Endothelial cell of umbilical vein (primary cell): ENCODE measurements at regions not wholly inside any gene's neighbourhood (a gene's known extent, or its start where the extent isn't known, plus 50 kb on each side); places are given as distances from the start of the nearest gene placed in this dataset.

Experiments
- BruUV-seq: library from RNA; stranded (reverse); fragments of 400-500 nt; replicated peaks from 2 replicates; lab custom pipeline; 2021; lab: Mats Ljungman, UMichigan
- CTCF ChIA-PET: fragments of 300-600, 350-600 bp; sonication (Branson Sonifier 250); formaldehyde crosslinking; loops from one replicate; lab custom pipeline; 2021; ENCODE audit warnings: antibody characterized with exemption, inconsistent platforms; lab: Charles Lee
- POLR2A ChIA-PET: fragments of 300-600, 350-600 bp; sonication (Branson Sonifier 250); formaldehyde crosslinking; loops from one replicate; lab custom pipeline; 2021; ENCODE audit warnings: antibody characterized with exemption, inconsistent platforms; lab: Charles Lee
- DNase-seq: peaks from one replicate; pipeline ENCODE4 v3.0.0-alpha.2; 2011; ENCODE audit warnings: low read depth, low spot score
- FAIRE-seq: peaks from 2 replicates; lab custom pipeline; 2011; peaks lifted over from hg19 to GRCh38; lab: Jason Lieb, UNC
- H2AFZ ChIP-seq: 2 replicates; pipeline ENCODE4 v1.6.0; 2012; ENCODE audit warnings: low read depth, low read length, control low read depth, inconsistent platforms
- H3K27ac ChIP-seq: 2 replicates; pipeline ENCODE4 v1.5.1; 2011; ENCODE audit warnings: low read depth, mild to moderate bottlenecking, control low read depth, low read length, moderate library complexity; ENCODE audit not compliant: insufficient read depth
- H3K27me3 ChIP-seq, 2 experiments: 2 replicates each; pipeline versions ENCODE4 v1.6.0 to v1.6.1; 2011; ENCODE audit warnings: low read length in 2 of 2, mixed read lengths in 1 of 2; ENCODE audit not compliant: control insufficient read depth in 2 of 2, insufficient read depth in 2 of 2
- H3K36me3 ChIP-seq, 2 experiments: 2 replicates in 1 of 2; 3 replicates in 1 of 2; pipeline ENCODE4 v1.5.1; 2011; ENCODE audit warnings: low read length in 2 of 2, mild to moderate bottlenecking in 1 of 2, moderate library complexity in 1 of 2; ENCODE audit not compliant: control insufficient read depth in 2 of 2, insufficient read depth in 2 of 2; ENCODE audit errors: extremely low read depth in 1 of 2
- H3K4me1 ChIP-seq: 3 replicates; pipeline ENCODE4 v1.5.1; 2011; ENCODE audit warnings: mild to moderate bottlenecking, low read length; ENCODE audit not compliant: control insufficient read depth, insufficient read depth; ENCODE audit errors: extremely low read depth
- H3K4me2 ChIP-seq: 2 replicates; pipeline ENCODE4 v1.6.1; 2011; ENCODE audit warnings: low read length, control low read depth, mixed read lengths; ENCODE audit not compliant: insufficient read depth
- H3K4me3 ChIP-seq, 3 experiments: fragments of 200-600 bp in 1 of 3; sonication (generic), shearing (Covaris generic) in 1 of 3; replicated peaks in 1 of 3; 2 replicates each; pipeline ENCODE4 v1.5.1; 2011 to 2016; ENCODE audit warnings: control low read depth in 3 of 3, low read length in 3 of 3, mild to moderate bottlenecking in 2 of 3, inconsistent platforms in 1 of 3, low read depth in 1 of 3, moderate library complexity in 1 of 3; ENCODE audit not compliant: insufficient read depth in 1 of 3
- H3K79me2 ChIP-seq: 2 replicates; pipeline ENCODE4 v1.6.0; 2012; ENCODE audit warnings: low read length, inconsistent platforms; ENCODE audit not compliant: control insufficient read depth, insufficient read depth
- H3K9ac ChIP-seq: replicated peaks from 2 replicates; pipeline ENCODE3; 2011; ENCODE audit warnings: low read length, control low read depth; ENCODE audit not compliant: insufficient read depth; ENCODE audit errors: extremely low read depth
- H3K9me1 ChIP-seq: replicated peaks from 3 replicates; pipeline ENCODE4 v1.6.0; 2011; ENCODE audit warnings: mild to moderate bottlenecking, low read length; ENCODE audit not compliant: control insufficient read depth, insufficient read depth; ENCODE audit errors: extremely low read depth
- H3K9me3 ChIP-seq: replicated peaks from 2 replicates; pipeline ENCODE4 v1.5.1; 2012; ENCODE audit warnings: low read length, inconsistent platforms; ENCODE audit not compliant: control insufficient read depth, insufficient read depth
- H4K20me1 ChIP-seq: replicated peaks from 2 replicates; pipeline ENCODE3; 2011; ENCODE audit warnings: mild to moderate bottlenecking, low read length; ENCODE audit not compliant: control insufficient read depth, insufficient read depth; ENCODE audit errors: extremely low read depth
- EZH2 ChIP-seq: IDR thresholded peaks from 2 replicates; pipeline ENCODE4 v1.6.1; 2012; ENCODE audit warnings: borderline replicate concordance, low read depth, mild to moderate bottlenecking, moderate library complexity, low read length, inconsistent platforms; ENCODE audit not compliant: severe bottlenecking
- FOS ChIP-seq: IDR thresholded peaks from 2 replicates; pipeline ENCODE4 v1.6.1; 2011; ENCODE audit warnings: mild to moderate bottlenecking, low read length, moderate library complexity, borderline replicate concordance; ENCODE audit not compliant: insufficient read depth
- JUN ChIP-seq: IDR thresholded peaks from 2 replicates; pipeline ENCODE4 v1.6.1; 2011; ENCODE audit warnings: borderline replicate concordance, low read depth; ENCODE audit not compliant: insufficient read length, insufficient read depth
- MAX ChIP-seq: IDR thresholded peaks from 2 replicates; pipeline ENCODE4 v1.6.1; 2011; ENCODE audit not compliant: insufficient read depth, insufficient read length
- MYC ChIP-seq: IDR thresholded peaks from one replicate; pipeline ENCODE4 v1.6.1; 2011; ENCODE audit warnings: mild to moderate bottlenecking, low read depth, low read length
- POLR2AphosphoS5 ChIP-seq: IDR thresholded peaks from 2 replicates; pipeline ENCODE4 v1.6.1; 2012; ENCODE audit warnings: low read depth, mild to moderate bottlenecking, control low read depth, low read length, moderate library complexity; ENCODE audit not compliant: insufficient read depth
- dilution Hi-C: fragments of 300-500 bp; cut with MboI; formaldehyde crosslinking; loops from one replicate; pipeline ENCODE4 v1.15.0; 2019; ENCODE audit warnings: low sequenced_read_pairs; ENCODE audit not compliant: extremely low pct_ligation_motif_present
- intact Hi-C: fragments of 100-400 bp; cut with micrococcal nuclease; formaldehyde crosslinking; loops from one replicate; pipeline ENCODE4 v1.10.0; 2022
- TF ChIP-seq, protein P1 (sequence below), 2 donors: IDR thresholded peaks; 1 replicate in 1 of 2; 2 replicates in 1 of 2; pipeline ENCODE4 v1.5.1; 2011; ENCODE audit warnings: low read length in 2 of 2, mild to moderate bottlenecking in 2 of 2, moderate library complexity in 2 of 2, control low read depth in 1 of 2, inconsistent platforms in 1 of 2, low read depth in 1 of 2; ENCODE audit not compliant: insufficient read depth in 1 of 2; ENCODE audit errors: extremely low read depth in 1 of 2

GRCh38 chr1:98417820-98418219 lies 243.7 kb upstream of the SNX7 start:
- Histone ChIP-seq H2AFZ (no peak overlapping the region), H4K20me1 (no peaks in the 10 kb centered on the region), H3K27me3 (no peaks in the 10 kb centered on the region), H3K9me1 (no peaks in the 10 kb centered on the region), H3K27ac (no peak overlapping the region), H3K4me2 (no peak overlapping the region), H3K9ac (no peak overlapping the region), H3K4me3 (no peak overlapping the region), H3K79me2 (no peaks in the 10 kb centered on the region), H3K36me3 (no peaks in the 10 kb centered on the region), H3K9me3 (no peaks in the 10 kb centered on the region), H3K4me1 (peaks cover 13% of the 10 kb centered on the region)
- CTCF ChIA-PET, result interaction anchor here (1.0 to 1.2 kb wide), 2 partner anchors 50 to 345 kb away, joined by 3 read pairs; no protein-coding TSS in a partner anchor
- DNase-seq (no peak), FAIRE-seq (no peak)
- no TSS peak for BruUV-seq
- POLR2A ChIA-PET, result no interaction called here
- TF ChIP-seq FOS (no peak), JUN (no peak), POLR2AphosphoS5 (no peak), EZH2 (no peak), MYC (no peak), MAX (no peak)
- TF ChIP-seq, protein P1, sequence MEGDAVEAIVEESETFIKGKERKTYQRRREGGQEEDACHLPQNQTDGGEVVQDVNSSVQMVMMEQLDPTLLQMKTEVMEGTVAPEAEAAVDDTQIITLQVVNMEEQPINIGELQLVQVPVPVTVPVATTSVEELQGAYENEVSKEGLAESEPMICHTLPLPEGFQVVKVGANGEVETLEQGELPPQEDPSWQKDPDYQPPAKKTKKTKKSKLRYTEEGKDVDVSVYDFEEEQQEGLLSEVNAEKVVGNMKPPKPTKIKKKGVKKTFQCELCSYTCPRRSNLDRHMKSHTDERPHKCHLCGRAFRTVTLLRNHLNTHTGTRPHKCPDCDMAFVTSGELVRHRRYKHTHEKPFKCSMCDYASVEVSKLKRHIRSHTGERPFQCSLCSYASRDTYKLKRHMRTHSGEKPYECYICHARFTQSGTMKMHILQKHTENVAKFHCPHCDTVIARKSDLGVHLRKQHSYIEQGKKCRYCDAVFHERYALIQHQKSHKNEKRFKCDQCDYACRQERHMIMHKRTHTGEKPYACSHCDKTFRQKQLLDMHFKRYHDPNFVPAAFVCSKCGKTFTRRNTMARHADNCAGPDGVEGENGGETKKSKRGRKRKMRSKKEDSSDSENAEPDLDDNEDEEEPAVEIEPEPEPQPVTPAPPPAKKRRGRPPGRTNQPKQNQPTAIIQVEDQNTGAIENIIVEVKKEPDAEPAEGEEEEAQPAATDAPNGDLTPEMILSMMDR (IDR thresholded peaks at IDR 0.05; ENCODE audit: extremely low read depth in 1 of 2, insufficient read depth in 1 of 2, low read depth in 1 of 2, low read length in 2 of 2), result no peak
- intact Hi-C loops, result no loop called here
- dilution Hi-C loops, result no loop called here
